DND-41 (cell line): ENCODE measurements at regions not wholly inside any gene's neighbourhood (a gene's known extent, or its start where the extent isn't known, plus 50 kb on each side); places are given as distances from the start of the nearest gene placed in this dataset.

Experiments
- ATAC-seq: fragments of 200-7000 bp; cut with Tn5 transposase; 3 replicates; pipeline ENCODE4 v1.9.1; 2021; ENCODE audit warnings: low read depth; ENCODE audit not compliant: insufficient read depth
- DNase-seq: peaks from one replicate; pipeline ENCODE4 v3.0.0-alpha.2; 2020
- H2AFZ ChIP-seq: 2 replicates; pipeline ENCODE4 v1.6.0; 2012; ENCODE audit warnings: low read depth, low read length
- H3K27ac ChIP-seq: 2 replicates; pipeline ENCODE4 v1.5.1; 2012; ENCODE audit warnings: low read length, inconsistent platforms
- H3K27me3 ChIP-seq: fragments of 200-600 bp; sonication (generic); 2 replicates; pipeline ENCODE4 v1.6.0; 2012; ENCODE audit warnings: low read length, mild to moderate bottlenecking, inconsistent platforms; ENCODE audit not compliant: insufficient read depth, poor library complexity
- H3K36me3 ChIP-seq: 2 replicates; pipeline ENCODE4 v1.5.1; 2012; ENCODE audit warnings: low read length, inconsistent platforms; ENCODE audit not compliant: insufficient read depth
- H3K4me1 ChIP-seq: 2 replicates; pipeline ENCODE4 v1.5.1; 2012; ENCODE audit warnings: mild to moderate bottlenecking, low read length; ENCODE audit not compliant: insufficient read depth
- H3K4me2 ChIP-seq: 2 replicates; pipeline ENCODE4 v1.6.0; 2012; ENCODE audit warnings: mild to moderate bottlenecking, moderate library complexity, low read length, inconsistent platforms; ENCODE audit not compliant: insufficient read depth
- H3K4me3 ChIP-seq, 2 experiments: fragments of 200-600 bp in 1 of 2; shearing (Covaris generic) in 1 of 2; 2 replicates each; pipeline ENCODE4 v1.5.1; 2012 to 2016; ENCODE audit warnings: inconsistent platforms in 2 of 2, low read length in 2 of 2, mild to moderate bottlenecking in 2 of 2, low read depth in 1 of 2, moderate library complexity in 1 of 2
- H3K79me2 ChIP-seq: 2 replicates; pipeline ENCODE4 v1.6.0; 2012; ENCODE audit warnings: low read length, inconsistent platforms; ENCODE audit not compliant: insufficient read depth
- H3K9ac ChIP-seq: 2 replicates; pipeline ENCODE4 v1.6.0; 2012; ENCODE audit warnings: low read depth, mild to moderate bottlenecking, inconsistent platforms, low read length, moderate library complexity
- H3K9me3 ChIP-seq: 2 replicates; pipeline ENCODE4 v1.5.1; 2012; ENCODE audit warnings: low read length, moderate library complexity, mild to moderate bottlenecking, inconsistent platforms; ENCODE audit not compliant: insufficient read depth, severe bottlenecking
- H4K20me1 ChIP-seq: 2 replicates; pipeline ENCODE4 v1.6.0; 2012; ENCODE audit warnings: low read length; ENCODE audit not compliant: insufficient read depth
- CTCF ChIP-seq: IDR thresholded peaks from 2 replicates; pipeline ENCODE4 v1.5.1; 2012; ENCODE audit warnings: borderline replicate concordance, low read length, moderate library complexity, mild to moderate bottlenecking; ENCODE audit not compliant: poor library complexity, severe bottlenecking; ENCODE audit errors: extremely low read depth
- EZH2 ChIP-seq: IDR thresholded peaks from 3 replicates; pipeline ENCODE4 v1.6.1; 2012; ENCODE audit warnings: borderline replicate concordance, low read depth, mild to moderate bottlenecking, moderate library complexity, low read length, inconsistent platforms; ENCODE audit not compliant: severe bottlenecking

GRCh38 chr12:114851981-114852380, 168.0 kb upstream of the TBX3 start:
- no peaks in the 10 kb centered on the region for H3K36me3 ChIP-seq

GRCh38 chr12:114850661-114851275, 166.8 kb upstream of the TBX3 start:
- Histone ChIP-seq H3K9ac (no peak overlapping the region), H3K4me1 (no peaks in the 10 kb centered on the region), H3K27me3 (no peaks in the 10 kb centered on the region), H4K20me1 (no peaks in the 10 kb centered on the region), H3K4me2 (no peak overlapping the region), H3K27ac (no peak overlapping the region), H3K9me3 (no peaks in the 10 kb centered on the region), H3K79me2 (no peaks in the 10 kb centered on the region), H3K36me3 (no peaks in the 10 kb centered on the region), H3K4me3 (no peak overlapping the region), H2AFZ (no peak overlapping the region)
- no peak for ATAC-seq
- TF ChIP-seq CTCF (no peak), EZH2 (no peak)
- no peak for DNase-seq

More at GRCh38 chr12:114851981-114852380, 168.0 kb upstream of the TBX3 start:
- Histone ChIP-seq H3K9me3 (no peaks in the 10 kb centered on the region), H3K27me3 (no peaks in the 10 kb centered on the region), H2AFZ (no peak overlapping the region), H3K4me2 (no peak overlapping the region), H4K20me1 (no peaks in the 10 kb centered on the region), H3K9ac (no peak overlapping the region), H3K27ac (no peak overlapping the region), H3K4me1 (no peaks in the 10 kb centered on the region), H3K4me3 (no peak overlapping the region), H3K79me2 (no peaks in the 10 kb centered on the region)
- ATAC-seq (no peak), DNase-seq (no peak)
- no peak for TF ChIP-seq EZH2
- TF ChIP-seq CTCF = no peak

- Histone ChIP-seq H3K4me3 (no peak overlapping the region), H2AFZ (no peak overlapping the region), H3K9ac (no peak overlapping the region), H3K27me3 (no peaks in the 10 kb centered on the region), H3K9me3 (no peaks in the 10 kb centered on the region), H3K4me2 (no peak overlapping the region), H3K36me3 (no peaks in the 10 kb centered on the region), H4K20me1 (no peaks in the 10 kb centered on the region), H3K27ac (no peak overlapping the region), H3K79me2 (no peaks in the 10 kb centered on the region), H3K4me1 (no peaks in the 10 kb centered on the region)
- DNase-seq (no peak), ATAC-seq (no peak)
- TF ChIP-seq EZH2 (no peak), CTCF (no peak)
These were observed 164.7 kb upstream of the TBX3 start for GRCh38 chr12:114848666-114849065.
